Prostate gland (tissue), 2 donors: ENCODE measurements at regions not wholly inside any gene's neighbourhood (a gene's known extent, or its start where the extent isn't known, plus 50 kb on each side); places are given as distances from the start of the nearest gene placed in this dataset.

Source experiments
- CTCF ChIP-seq, 4 experiments: fragments of 200-600 bp in 2 of 4; fragments of 450-650 bp in 2 of 4; sonication (generic) in 2 of 4; IDR thresholded peaks; 1 replicate in 3 of 4; 2 replicates in 1 of 4; pipeline ENCODE4 v1.5.1; 2016 to 2019; ENCODE audit warnings: antibody characterized with exemption in 4 of 4, mild to moderate bottlenecking in 2 of 4, moderate library complexity in 2 of 4
- POLR2A ChIP-seq: fragments of 450-650 bp; IDR thresholded peaks from one replicate; pipeline ENCODE4 v1.6.1; 2016; ENCODE audit warnings: antibody characterized with exemption, mild to moderate bottlenecking
- POLR2AphosphoS5 ChIP-seq: sonication (generic); formaldehyde crosslinking; IDR thresholded peaks from one replicate; pipeline ENCODE4 v1.6.1; 2017; ENCODE audit warnings: antibody characterized with exemption

DNA sequence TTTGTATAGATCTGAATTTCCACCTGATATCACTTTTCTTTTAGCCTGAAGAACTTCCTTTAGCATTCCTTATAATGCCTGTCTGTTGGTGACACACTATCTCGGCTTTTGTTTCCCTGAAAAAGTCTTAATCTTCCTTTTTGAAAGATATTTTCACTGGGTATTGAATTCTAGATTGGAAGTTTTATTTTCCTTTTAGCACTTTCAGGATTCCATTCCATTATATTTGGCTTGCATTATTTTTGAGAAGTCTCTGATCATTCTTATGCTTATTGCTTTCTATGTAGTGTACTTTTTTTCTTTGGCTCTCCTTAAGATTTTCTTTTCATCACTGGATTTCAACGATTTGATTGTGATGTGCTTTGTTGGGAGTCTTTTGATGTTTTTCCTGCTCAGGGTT, 510.7 kb downstream of the RWDD3 start:
- TF ChIP-seq CTCF (IDR thresholded peaks at IDR 0.05) (no peak), POLR2A (no peak), POLR2AphosphoS5 (no peak)
